ENCODE measurements at regions not wholly inside any gene's neighbourhood (a gene's known extent, or its start where the extent isn't known, plus 50 kb on each side); places are given as distances from the start of the nearest gene placed in this dataset.

GRCh38 chr12:90888316-90888715, 66.7 kb downstream of the CCER1 start:
- no peak for DNase-seq
- Mint-ChIP-seq H3K4me3 (no peak overlapping the region), H3K9me3 (no peaks in the 10 kb centered on the region), H3K27ac (no peak overlapping the region), H3K27me3 (no peaks in the 10 kb centered on the region), H3K36me3 (ENCODE audit: low read depth) (no peaks in the 10 kb centered on the region), H3K4me1 (no peaks in the 10 kb centered on the region)
- no peak for ATAC-seq (ENCODE audit: low read depth)
- CTCF ChIA-PET: no interaction called here
- intact Hi-C loops (cut with micrococcal nuclease): no loop called here
- POLR2A ChIA-PET: no interaction called here
- no peak for TF ChIP-seq CTCF (IDR thresholded peaks at IDR 0.05)

- DNase-seq: no peak
- no peaks in the 10 kb centered on the region for H3K27me3 Mint-ChIP-seq
- H3K36me3 Mint-ChIP-seq (ENCODE audit: low read depth): no peaks in the 10 kb centered on the region
- intact Hi-C loops (cut with micrococcal nuclease): no loop called here
- no peak for TF ChIP-seq CTCF (IDR thresholded peaks at IDR 0.05)
- no peak for ATAC-seq (ENCODE audit: low read depth)
- no peaks in the 10 kb centered on the region for H3K9me3 Mint-ChIP-seq
- H3K4me3 Mint-ChIP-seq: no peak overlapping the region
- H3K4me1 Mint-ChIP-seq: no peaks in the 10 kb centered on the region
- POLR2A ChIA-PET: no interaction called here
- H3K27ac Mint-ChIP-seq: no peak overlapping the region
- CTCF ChIA-PET: no interaction called here
These were observed 71.5 kb downstream of the CCER1 start for GRCh38 chr12:90883456-90883855.

GRCh38 chr12:90871726-90872096, 83.3 kb downstream of the CCER1 start:
- no peaks in the 10 kb centered on the region for H3K27me3 Mint-ChIP-seq
- DNase-seq (no peak), ATAC-seq (ENCODE audit: low read depth) (no peak)
- H3K27ac Mint-ChIP-seq: no peak overlapping the region
- H3K36me3 Mint-ChIP-seq (ENCODE audit: low read depth): no peaks in the 10 kb centered on the region
- no peak overlapping the region for H3K4me3 Mint-ChIP-seq
- peaks cover 2% of the 10 kb centered on the region for H3K9me3 Mint-ChIP-seq
- no peak for TF ChIP-seq CTCF (IDR thresholded peaks at IDR 0.05)
- ChIA-PET CTCF (no interaction called here), POLR2A (no interaction called here)
- intact Hi-C loops (cut with micrococcal nuclease): no loop called here
- no peaks in the 10 kb centered on the region for H3K4me1 Mint-ChIP-seq

GRCh38 chr12:90870971-90871725, 83.8 kb downstream of the CCER1 start:
- CTCF ChIA-PET: no interaction called here
- no peak overlapping the region for H3K4me3 Mint-ChIP-seq
- peaks cover 2% of the 10 kb centered on the region for H3K9me3 Mint-ChIP-seq
- no peak overlapping the region for H3K27ac Mint-ChIP-seq
- DNase-seq (no peak), ATAC-seq (ENCODE audit: low read depth) (no peak)
- H3K36me3 Mint-ChIP-seq (ENCODE audit: low read depth): no peaks in the 10 kb centered on the region
- no peaks in the 10 kb centered on the region for H3K4me1 Mint-ChIP-seq
- H3K27me3 Mint-ChIP-seq: peaks cover 1% of the 10 kb centered on the region
- TF ChIP-seq CTCF (IDR thresholded peaks at IDR 0.05): no peak
- POLR2A ChIA-PET: no interaction called here
- intact Hi-C loops (cut with micrococcal nuclease): no loop called here

- intact Hi-C loops (cut with micrococcal nuclease): no loop called here
- DNase-seq (no peak), ATAC-seq (ENCODE audit: low read depth) (no peak)
- ChIA-PET CTCF (no interaction called here), POLR2A (no interaction called here)
- Mint-ChIP-seq H3K27me3 (peaks cover 1% of the 10 kb centered on the region), H3K9me3 (peaks cover 2% of the 10 kb centered on the region), H3K27ac (no peak overlapping the region), H3K4me1 (no peaks in the 10 kb centered on the region), H3K4me3 (no peak overlapping the region), H3K36me3 (ENCODE audit: low read depth) (no peaks in the 10 kb centered on the region)
- no peak for TF ChIP-seq CTCF (IDR thresholded peaks at IDR 0.05)
These were observed 86.3 kb downstream of the CCER1 start for GRCh38 chr12:90868626-90869025.

Data from activated B cell treated with CpG ODN at 0.5 μM for 24 hours (primary cell).